Hematopoietic multipotent progenitor cell treated with erythropoietin and hydrocortisone succinate and interleukin-3 and kit ligand, for 8 days (in vitro differentiated cells): ENCODE measurements at regions not wholly inside any gene's neighbourhood (a gene's known extent, or its start where the extent isn't known, plus 50 kb on each side); places are given as distances from the start of the nearest gene placed in this dataset.
A peak's percentile ranks its signal among the peaks of the same experiment; 100 is the strongest.

ENCODE experiments used
- DNase-seq: peaks from one replicate; pipeline ENCODE4 v3.0.0-alpha.2; 2015

- DNase-seq = no peak
These were observed 51.2 kb upstream of the ABCC4 start for GRCh38 chr13:95352486-95352885.

GRCh38 chr13:95354156-95354555 lies 52.9 kb upstream of the ABCC4 start:
- DNase-seq = peak; percentile 21

GRCh38 chr13:95354680-95355487 lies 53.6 kb upstream of the ABCC4 start:
- no peak for DNase-seq

- no peak for DNase-seq
These were observed 54.2 kb upstream of the ABCC4 start for GRCh38 chr13:95355494-95355893.

GRCh38 chr13:95356916-95357315 lies 55.7 kb upstream of the ABCC4 start:
- peak; percentile 59 for DNase-seq

- no peak for DNase-seq
These were observed 56.6 kb upstream of the ABCC4 start for GRCh38 chr13:95357875-95358274.

GRCh38 chr13:95360052-95360451 lies 58.8 kb upstream of the ABCC4 start:
- no peak for DNase-seq

- no peak for DNase-seq
These were observed 59.3 kb upstream of the ABCC4 start for GRCh38 chr13:95360464-95361097.

- DNase-seq = peak; percentile 94
These were observed 60.4 kb upstream of the ABCC4 start for GRCh38 chr13:95361686-95362085.

- no peak for DNase-seq
These were observed 61.4 kb upstream of the ABCC4 start for GRCh38 chr13:95362666-95363065.

- DNase-seq = no peak
These were observed 66.1 kb upstream of the ABCC4 start for GRCh38 chr13:95367309-95367843.

- DNase-seq = no peak
These were observed 67.7 kb upstream of the ABCC4 start for GRCh38 chr13:95368998-95369397.

- no peak for DNase-seq
These were observed 74.5 kb upstream of the ABCC4 start for GRCh38 chr13:95375706-95376105.

GRCh38 chr13:95378603-95379002 lies 77.4 kb upstream of the ABCC4 start:
- no peak for DNase-seq

GRCh38 chr13:95380468-95381211 lies 79.4 kb upstream of the ABCC4 start:
- peak; percentile 98 for DNase-seq

- no peak for DNase-seq
These were observed 79.9 kb upstream of the ABCC4 start for GRCh38 chr13:95381212-95381527.

- DNase-seq = no peak
These were observed 81.2 kb upstream of the ABCC4 start for GRCh38 chr13:95382411-95382810.

- no peak for DNase-seq
These were observed 81.7 kb upstream of the ABCC4 start for GRCh38 chr13:95382916-95383315.

GRCh38 chr13:95385373-95385772 lies 84.1 kb upstream of the ABCC4 start:
- DNase-seq = no peak

GRCh38 chr13:95385798-95386197 lies 84.5 kb upstream of the ABCC4 start:
- peak; percentile 38 for DNase-seq

- no peak for DNase-seq
These were observed 85.1 kb upstream of the ABCC4 start for GRCh38 chr13:95386370-95386769.

- DNase-seq = no peak
These were observed 86.5 kb upstream of the ABCC4 start for GRCh38 chr13:95387733-95388207.

GRCh38 chr13:95388420-95389079 lies 87.3 kb upstream of the ABCC4 start:
- no peak for DNase-seq
